Mammary epithelial cell (primary cell): ENCODE measurements at regions not wholly inside any gene's neighbourhood (a gene's known extent, or its start where the extent isn't known, plus 50 kb on each side); places are given as distances from the start of the nearest gene placed in this dataset.
"Not testable (repeated sequence)": the region's sequence is repeated elsewhere in the genome, so short reads cannot be mapped to it uniquely, and the experiment has no call there.

Experiments
- EZH2 ChIP-seq: IDR thresholded peaks from 2 replicates; pipeline ENCODE4 v1.6.1; 2012; ENCODE audit warnings: low read length, inconsistent platforms, borderline replicate concordance
- TF ChIP-seq, protein P1 (sequence below), 2 donors: IDR thresholded peaks in 1 of 2; conservative IDR thresholded peaks in 1 of 2; 2 replicates each; pipeline ENCODE4 v1.5.1; 2011 to 2012; ENCODE audit warnings: inconsistent platforms in 2 of 2, low read length in 2 of 2, mild to moderate bottlenecking in 2 of 2, control low read depth in 1 of 2, low read depth in 1 of 2; ENCODE audit not compliant: insufficient read depth in 1 of 2; ENCODE audit errors: extremely low read depth in 1 of 2

DNA sequence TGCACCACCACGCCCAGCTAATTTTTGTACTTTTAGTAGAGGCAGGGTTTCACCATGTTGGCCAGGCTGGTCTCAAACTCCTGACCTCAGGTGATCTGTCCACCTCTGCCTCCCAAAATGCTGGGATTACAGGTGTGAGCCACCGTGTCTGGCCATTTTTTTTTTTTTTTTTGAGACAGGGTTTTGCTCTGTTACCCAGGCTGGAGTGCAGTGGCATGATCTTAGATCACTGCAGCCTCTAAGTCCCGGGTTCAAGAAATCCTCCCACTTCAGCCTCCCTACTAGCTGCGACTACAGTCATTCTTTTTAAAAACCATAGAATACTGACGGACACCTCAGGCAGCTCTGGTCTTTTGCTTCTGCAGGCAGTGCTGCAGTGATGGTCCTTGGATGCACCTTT, 54.9 kb upstream of the PTPN1 start:
- TF ChIP-seq, protein P1, sequence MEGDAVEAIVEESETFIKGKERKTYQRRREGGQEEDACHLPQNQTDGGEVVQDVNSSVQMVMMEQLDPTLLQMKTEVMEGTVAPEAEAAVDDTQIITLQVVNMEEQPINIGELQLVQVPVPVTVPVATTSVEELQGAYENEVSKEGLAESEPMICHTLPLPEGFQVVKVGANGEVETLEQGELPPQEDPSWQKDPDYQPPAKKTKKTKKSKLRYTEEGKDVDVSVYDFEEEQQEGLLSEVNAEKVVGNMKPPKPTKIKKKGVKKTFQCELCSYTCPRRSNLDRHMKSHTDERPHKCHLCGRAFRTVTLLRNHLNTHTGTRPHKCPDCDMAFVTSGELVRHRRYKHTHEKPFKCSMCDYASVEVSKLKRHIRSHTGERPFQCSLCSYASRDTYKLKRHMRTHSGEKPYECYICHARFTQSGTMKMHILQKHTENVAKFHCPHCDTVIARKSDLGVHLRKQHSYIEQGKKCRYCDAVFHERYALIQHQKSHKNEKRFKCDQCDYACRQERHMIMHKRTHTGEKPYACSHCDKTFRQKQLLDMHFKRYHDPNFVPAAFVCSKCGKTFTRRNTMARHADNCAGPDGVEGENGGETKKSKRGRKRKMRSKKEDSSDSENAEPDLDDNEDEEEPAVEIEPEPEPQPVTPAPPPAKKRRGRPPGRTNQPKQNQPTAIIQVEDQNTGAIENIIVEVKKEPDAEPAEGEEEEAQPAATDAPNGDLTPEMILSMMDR (conservative IDR thresholded peaks at IDR 0.05 in 1 of 2, IDR thresholded peaks at IDR 0.05 in 1 of 2; ENCODE audit: extremely low read depth in 1 of 2, insufficient read depth in 1 of 2, low read depth in 1 of 2, low read length in 2 of 2) = not testable (repeated sequence)
- not testable (repeated sequence) for TF ChIP-seq EZH2
